CD4-positive, alpha-beta T cell treated with Interleukin-4 for 1 hour (primary cell): ENCODE measurements at regions not wholly inside any gene's neighbourhood (a gene's known extent, or its start where the extent isn't known, plus 50 kb on each side); places are given as distances from the start of the nearest gene placed in this dataset.

ENCODE experiments used
- DNase-seq, 2 donors: peaks; one replicate each; pipeline ENCODE4 v3.0.0-alpha.2; 2020 to 2022

GRCh38 chr1:199297887-199298286 is 659.0 kb downstream of the PTPRC start:
- DNase-seq = no peak

- DNase-seq = no peak
Measured at GRCh38 chr1:199298825-199299224, 660.0 kb downstream of the PTPRC start.

GRCh38 chr1:199301472-199302217 is 662.8 kb downstream of the PTPRC start:
- DNase-seq = no peak

DNA sequence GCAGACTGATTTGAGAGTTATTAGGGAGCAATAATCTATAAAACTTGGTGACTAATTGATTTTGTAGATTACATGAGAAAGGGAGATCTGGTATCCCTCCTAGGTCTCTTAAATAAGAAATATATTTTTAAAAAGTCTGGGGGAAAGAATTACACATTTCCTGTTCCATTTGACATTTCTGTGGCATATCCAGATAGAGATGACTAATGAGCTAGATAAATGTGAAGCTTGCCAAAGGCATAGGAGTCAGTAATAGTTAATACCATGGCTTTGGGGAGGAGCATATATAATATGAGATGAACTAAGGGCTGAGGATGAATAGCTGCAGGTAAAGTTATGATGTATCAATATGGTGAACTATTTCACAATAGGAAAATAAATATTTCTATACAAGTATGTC is 663.7 kb downstream of the PTPRC start:
- no peak for DNase-seq

GRCh38 chr1:199303035-199303434 is 664.2 kb downstream of the PTPRC start:
- DNase-seq = no peak

DNA sequence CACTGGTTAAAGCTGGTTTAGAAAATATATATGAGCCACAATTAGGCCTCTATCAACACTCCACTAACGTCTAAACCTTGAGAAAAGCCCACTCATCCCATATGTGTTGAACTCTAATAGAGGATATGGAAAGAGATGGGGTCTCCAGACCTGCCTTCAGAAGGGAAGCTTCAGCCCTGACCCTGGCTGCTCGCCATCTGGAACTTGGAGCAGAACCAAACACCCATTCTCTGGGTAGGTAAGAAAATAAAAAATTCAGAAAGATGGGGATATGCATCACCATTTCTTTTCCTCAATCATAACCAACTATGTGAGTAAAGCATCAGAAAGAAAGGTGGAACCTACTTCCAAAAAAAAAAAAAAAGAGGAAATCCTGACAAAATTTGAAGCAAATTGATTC is 666.2 kb downstream of the PTPRC start:
- DNase-seq = no peak

DNA sequence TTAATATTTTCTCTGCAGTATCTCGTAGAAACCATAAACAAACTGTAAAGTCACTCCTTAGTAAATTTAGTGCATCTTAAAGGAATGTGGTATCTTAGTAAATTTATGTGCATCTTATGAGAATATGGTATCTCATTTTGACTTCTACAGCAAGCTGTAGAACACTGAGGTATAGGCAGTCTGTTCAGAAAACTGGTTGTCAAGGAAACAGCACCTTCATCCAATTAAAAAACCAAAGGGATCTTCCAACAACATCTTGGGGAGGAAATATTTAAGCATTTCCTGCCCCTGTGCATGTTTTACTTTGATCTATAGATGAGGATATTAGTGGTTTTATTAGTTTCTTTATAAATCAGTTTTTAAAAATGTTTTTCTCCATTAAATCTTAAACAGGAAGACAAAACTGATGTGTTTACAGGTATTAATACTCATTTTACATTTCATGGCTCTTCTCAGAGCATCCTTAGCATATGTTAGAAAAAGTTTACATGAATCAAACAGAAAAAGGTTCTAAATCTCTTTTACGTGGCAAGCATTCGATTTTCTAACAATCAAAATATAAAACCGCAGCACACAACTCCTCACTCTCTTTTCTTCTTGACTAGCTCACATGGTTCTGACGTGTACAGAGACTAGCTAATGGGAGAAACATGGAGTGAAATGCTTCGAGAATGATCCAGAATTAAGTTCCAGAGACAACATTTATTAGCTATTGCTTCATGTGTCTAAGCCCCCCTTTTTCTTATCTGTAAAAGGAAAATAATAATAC is 668.8 kb downstream of the PTPRC start:
- no peak for DNase-seq

GRCh38 chr1:199308349-199308846 is 669.6 kb downstream of the PTPRC start:
- no peak for DNase-seq

- DNase-seq = no peak
Measured at GRCh38 chr1:199310708-199311107, 671.9 kb downstream of the PTPRC start.

DNA sequence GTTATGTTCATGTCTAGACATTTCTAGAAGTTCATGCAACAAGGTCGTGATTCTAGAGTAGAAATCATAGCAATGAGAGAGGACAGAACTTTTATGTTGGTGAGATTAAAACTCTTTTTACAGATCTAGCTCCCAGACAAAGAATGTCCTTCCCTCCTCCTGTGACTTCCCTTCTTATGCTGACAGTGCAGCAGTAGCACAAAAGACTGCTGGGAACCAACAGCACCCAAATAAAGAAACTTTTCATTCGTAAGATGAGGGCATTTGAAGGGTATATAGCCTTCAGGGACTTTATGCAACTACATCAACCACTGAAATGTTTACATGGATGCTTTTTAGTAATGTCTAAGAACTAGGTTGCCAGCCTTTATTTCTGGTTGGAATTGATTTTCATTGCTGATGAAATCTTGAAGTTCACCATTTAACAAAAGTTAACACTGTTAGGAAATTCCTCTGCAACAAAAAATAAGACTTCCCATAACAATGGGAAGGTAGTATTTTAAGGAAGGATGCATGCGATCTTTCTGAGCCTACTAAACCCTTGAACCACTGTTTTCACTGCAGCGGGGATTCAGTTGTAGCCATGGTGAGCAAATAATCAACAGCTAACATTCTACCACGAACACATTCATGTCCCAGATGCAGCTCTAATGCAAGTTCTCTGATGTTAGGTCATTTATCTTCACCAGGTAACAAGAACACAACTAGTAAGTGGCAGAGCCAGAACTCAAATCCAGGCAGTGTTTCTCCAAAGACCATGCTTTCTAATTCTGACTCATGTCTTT is 672.8 kb downstream of the PTPRC start:
- no peak for DNase-seq

DNA sequence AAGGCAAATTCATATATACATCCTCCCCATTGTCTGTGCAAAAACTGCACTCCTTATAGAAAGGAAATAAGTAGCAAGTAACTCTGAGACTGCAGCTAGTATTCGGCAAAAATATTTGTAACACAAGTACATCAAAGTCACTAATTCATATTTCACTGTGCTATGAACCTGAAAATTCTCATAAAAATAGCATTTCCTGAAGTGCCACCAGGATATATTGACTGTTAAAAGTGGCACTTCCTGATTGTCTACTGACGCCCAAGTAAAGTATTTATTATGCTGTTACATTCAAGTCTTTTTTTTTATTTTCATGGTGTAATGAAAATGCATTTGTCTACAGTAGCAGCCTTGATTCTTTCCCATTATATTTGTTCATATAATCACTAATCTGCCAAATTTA is 673.8 kb downstream of the PTPRC start:
- no peak for DNase-seq

- no peak for DNase-seq
Measured at GRCh38 chr1:199313444-199313843, 674.6 kb downstream of the PTPRC start.

GRCh38 chr1:199319341-199319740 is 680.5 kb downstream of the PTPRC start:
- DNase-seq = no peak

GRCh38 chr1:199322278-199322677 is 683.4 kb downstream of the PTPRC start:
- no peak for DNase-seq

DNA sequence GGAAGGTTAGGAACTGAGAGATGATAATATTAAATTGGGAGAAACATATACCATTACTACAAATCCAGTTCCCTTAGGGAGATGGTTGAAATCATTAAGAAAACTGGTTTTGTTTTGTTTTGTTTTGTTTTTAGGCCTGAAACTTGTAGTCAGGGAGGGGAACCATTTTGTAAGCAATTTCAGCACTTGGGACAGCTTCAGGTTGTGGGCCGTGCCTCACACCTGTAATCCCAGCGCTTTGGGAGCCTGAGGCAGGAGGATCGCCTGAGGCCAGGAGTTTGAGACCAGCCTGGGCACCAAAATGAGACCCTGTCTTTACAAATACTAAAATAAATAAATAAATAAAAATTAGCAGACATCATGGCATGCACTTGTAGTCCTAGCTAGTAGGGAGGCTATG is 694.3 kb upstream of the NR5A2 start:
- DNase-seq = no peak

DNA sequence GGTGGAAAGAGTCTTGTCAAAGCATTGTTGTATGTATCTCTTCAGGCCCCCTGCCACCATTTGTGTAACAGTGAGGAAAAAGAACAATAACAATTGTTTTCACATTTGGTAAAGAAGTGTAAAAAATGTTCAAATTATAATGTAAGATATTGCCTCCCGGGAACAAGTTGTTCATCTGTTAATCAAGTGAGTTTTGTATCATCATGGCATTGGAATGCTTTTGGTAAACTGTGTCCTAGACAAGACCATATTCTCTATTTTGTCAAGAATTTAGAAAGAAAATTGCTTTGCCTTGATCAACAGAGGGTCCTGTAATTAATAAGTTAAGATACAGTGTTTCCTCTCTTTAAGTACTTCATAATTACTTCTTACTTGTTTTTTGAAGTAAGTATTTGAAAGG is 692.0 kb upstream of the NR5A2 start:
- no peak for DNase-seq

GRCh38 chr1:199336745-199337640 is 690.5 kb upstream of the NR5A2 start:
- no peak for DNase-seq

DNA sequence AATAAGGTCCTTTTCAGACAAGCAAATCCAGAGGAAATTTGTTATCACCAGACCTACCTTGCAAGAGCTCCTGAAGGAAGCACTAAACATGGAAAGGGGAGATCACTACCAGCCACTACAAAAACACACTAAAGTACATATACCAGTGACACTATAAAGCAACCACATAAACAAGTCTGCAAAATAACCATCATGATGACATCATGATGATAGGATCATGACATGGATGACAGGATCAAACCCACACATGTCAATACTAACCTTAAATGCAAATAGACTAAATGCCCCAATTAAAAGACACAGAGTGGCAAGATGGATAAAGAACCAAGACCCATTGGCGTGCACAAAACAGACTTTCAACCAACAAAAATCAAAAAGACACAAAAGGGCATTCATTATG is 688.8 kb upstream of the NR5A2 start:
- no peak for DNase-seq

GRCh38 chr1:199352351-199352750 is 675.2 kb upstream of the NR5A2 start:
- no peak for DNase-seq

- DNase-seq = no peak
Measured at GRCh38 chr1:199353906-199354305, 673.6 kb upstream of the NR5A2 start.

DNA sequence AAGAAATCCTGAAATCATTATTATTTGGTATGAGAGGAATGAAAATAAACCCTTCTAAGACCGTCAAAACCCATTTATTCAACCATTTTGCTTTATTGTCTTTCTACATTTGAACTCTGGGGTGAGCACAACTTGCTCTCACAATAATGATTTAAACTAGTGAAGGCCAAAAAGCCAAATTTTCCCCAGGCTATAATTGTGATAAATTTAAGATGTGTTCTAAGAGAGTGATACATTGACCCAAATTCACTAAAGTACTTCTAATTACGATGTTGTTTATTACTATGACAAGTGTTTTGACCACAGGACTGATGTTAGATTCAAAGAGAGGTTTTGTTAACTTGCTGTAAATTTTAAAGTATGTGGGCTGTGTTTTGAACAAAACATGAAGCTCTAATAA is 670.9 kb upstream of the NR5A2 start:
- DNase-seq = no peak

GRCh38 chr1:199357599-199357998 is 669.9 kb upstream of the NR5A2 start:
- no peak for DNase-seq
